H1 (cell line): ENCODE measurements at regions not wholly inside any gene's neighbourhood (a gene's known extent, or its start where the extent isn't known, plus 50 kb on each side); places are given as distances from the start of the nearest gene placed in this dataset.

ENCODE experiments used
- BACH1 ChIP-seq: IDR thresholded peaks from 2 replicates; pipeline ENCODE4 v1.6.1; 2012; ENCODE audit warnings: low read length, improper control_type of control experiment
- CEBPB ChIP-seq: IDR thresholded peaks from 2 replicates; pipeline ENCODE4 v1.6.1; 2012; ENCODE audit warnings: low read depth, low read length
- EGR1 ChIP-seq: IDR thresholded peaks from 2 replicates; pipeline ENCODE4 v1.6.1; 2011; ENCODE audit warnings: low read depth, low read length, borderline replicate concordance
- JUND ChIP-seq: IDR thresholded peaks from 2 replicates; pipeline ENCODE4 v1.6.1; 2011; ENCODE audit warnings: mild to moderate bottlenecking, improper control_type of control experiment, low read length
- MAFK ChIP-seq: IDR thresholded peaks from 2 replicates; pipeline ENCODE4 v1.6.1; 2012; ENCODE audit warnings: low read depth, mild to moderate bottlenecking, improper control_type of control experiment, low read length
- MAX ChIP-seq: IDR thresholded peaks from 2 replicates; pipeline ENCODE4 v1.6.1; 2012; ENCODE audit warnings: inconsistent platforms
- POLR2AphosphoS5 ChIP-seq: IDR thresholded peaks from 2 replicates; pipeline ENCODE4 v1.6.1; 2011; ENCODE audit warnings: low read depth, low read length
- SAP30 ChIP-seq: fragments of 300-600 bp; sonication (generic); IDR thresholded peaks from 2 replicates; pipeline ENCODE4 v1.7.1; 2012; ENCODE audit warnings: low read length, moderate library complexity, mild to moderate bottlenecking, inconsistent platforms; ENCODE audit not compliant: insufficient read depth, insufficient replicate concordance
- YY1 ChIP-seq: IDR thresholded peaks from 2 replicates; pipeline ENCODE4 v1.6.1; 2011; ENCODE audit warnings: low read depth, mild to moderate bottlenecking, low read length
- ZNF274 ChIP-seq: IDR thresholded peaks from 2 replicates; pipeline ENCODE4 v1.7.0; 2012; ENCODE audit warnings: low read length, borderline replicate concordance; ENCODE audit errors: extremely low read depth
- TF ChIP-seq, protein P1 (sequence below), 3 experiments: IDR thresholded peaks; 1 replicate in 2 of 3; 2 replicates in 1 of 3; pipeline versions ENCODE4 v1.5.1 to v1.6.1; 2011; ENCODE audit warnings: low read length in 3 of 3, mild to moderate bottlenecking in 3 of 3, inconsistent platforms in 2 of 3, low read depth in 1 of 3, moderate library complexity in 1 of 3; ENCODE audit not compliant: insufficient read depth in 1 of 3; ENCODE audit errors: control extremely low read depth in 1 of 3
- TF ChIP-seq, protein P2 (sequence below): fragments of 300-600 bp; sonication (generic); IDR thresholded peaks from 2 replicates; pipeline ENCODE4 v1.7.1; 2012; ENCODE audit warnings: low read length, moderate library complexity, mild to moderate bottlenecking, inconsistent platforms; ENCODE audit not compliant: insufficient replicate concordance

- TF ChIP-seq, protein P1, sequence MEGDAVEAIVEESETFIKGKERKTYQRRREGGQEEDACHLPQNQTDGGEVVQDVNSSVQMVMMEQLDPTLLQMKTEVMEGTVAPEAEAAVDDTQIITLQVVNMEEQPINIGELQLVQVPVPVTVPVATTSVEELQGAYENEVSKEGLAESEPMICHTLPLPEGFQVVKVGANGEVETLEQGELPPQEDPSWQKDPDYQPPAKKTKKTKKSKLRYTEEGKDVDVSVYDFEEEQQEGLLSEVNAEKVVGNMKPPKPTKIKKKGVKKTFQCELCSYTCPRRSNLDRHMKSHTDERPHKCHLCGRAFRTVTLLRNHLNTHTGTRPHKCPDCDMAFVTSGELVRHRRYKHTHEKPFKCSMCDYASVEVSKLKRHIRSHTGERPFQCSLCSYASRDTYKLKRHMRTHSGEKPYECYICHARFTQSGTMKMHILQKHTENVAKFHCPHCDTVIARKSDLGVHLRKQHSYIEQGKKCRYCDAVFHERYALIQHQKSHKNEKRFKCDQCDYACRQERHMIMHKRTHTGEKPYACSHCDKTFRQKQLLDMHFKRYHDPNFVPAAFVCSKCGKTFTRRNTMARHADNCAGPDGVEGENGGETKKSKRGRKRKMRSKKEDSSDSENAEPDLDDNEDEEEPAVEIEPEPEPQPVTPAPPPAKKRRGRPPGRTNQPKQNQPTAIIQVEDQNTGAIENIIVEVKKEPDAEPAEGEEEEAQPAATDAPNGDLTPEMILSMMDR (IDR thresholded peaks at IDR 0.05; ENCODE audit: control extremely low read depth in 1 of 3, insufficient read depth in 1 of 3, low read depth in 1 of 3, low read length in 3 of 3), result no peak
- TF ChIP-seq SAP30 (no peak), BACH1 (no peak), POLR2AphosphoS5 (no peak), EGR1 (no peak), MAX (no peak), JUND (no peak), MAFK (no peak), YY1 (no peak), CEBPB (no peak), ZNF274 (no peak)
- TF ChIP-seq, protein P2, sequence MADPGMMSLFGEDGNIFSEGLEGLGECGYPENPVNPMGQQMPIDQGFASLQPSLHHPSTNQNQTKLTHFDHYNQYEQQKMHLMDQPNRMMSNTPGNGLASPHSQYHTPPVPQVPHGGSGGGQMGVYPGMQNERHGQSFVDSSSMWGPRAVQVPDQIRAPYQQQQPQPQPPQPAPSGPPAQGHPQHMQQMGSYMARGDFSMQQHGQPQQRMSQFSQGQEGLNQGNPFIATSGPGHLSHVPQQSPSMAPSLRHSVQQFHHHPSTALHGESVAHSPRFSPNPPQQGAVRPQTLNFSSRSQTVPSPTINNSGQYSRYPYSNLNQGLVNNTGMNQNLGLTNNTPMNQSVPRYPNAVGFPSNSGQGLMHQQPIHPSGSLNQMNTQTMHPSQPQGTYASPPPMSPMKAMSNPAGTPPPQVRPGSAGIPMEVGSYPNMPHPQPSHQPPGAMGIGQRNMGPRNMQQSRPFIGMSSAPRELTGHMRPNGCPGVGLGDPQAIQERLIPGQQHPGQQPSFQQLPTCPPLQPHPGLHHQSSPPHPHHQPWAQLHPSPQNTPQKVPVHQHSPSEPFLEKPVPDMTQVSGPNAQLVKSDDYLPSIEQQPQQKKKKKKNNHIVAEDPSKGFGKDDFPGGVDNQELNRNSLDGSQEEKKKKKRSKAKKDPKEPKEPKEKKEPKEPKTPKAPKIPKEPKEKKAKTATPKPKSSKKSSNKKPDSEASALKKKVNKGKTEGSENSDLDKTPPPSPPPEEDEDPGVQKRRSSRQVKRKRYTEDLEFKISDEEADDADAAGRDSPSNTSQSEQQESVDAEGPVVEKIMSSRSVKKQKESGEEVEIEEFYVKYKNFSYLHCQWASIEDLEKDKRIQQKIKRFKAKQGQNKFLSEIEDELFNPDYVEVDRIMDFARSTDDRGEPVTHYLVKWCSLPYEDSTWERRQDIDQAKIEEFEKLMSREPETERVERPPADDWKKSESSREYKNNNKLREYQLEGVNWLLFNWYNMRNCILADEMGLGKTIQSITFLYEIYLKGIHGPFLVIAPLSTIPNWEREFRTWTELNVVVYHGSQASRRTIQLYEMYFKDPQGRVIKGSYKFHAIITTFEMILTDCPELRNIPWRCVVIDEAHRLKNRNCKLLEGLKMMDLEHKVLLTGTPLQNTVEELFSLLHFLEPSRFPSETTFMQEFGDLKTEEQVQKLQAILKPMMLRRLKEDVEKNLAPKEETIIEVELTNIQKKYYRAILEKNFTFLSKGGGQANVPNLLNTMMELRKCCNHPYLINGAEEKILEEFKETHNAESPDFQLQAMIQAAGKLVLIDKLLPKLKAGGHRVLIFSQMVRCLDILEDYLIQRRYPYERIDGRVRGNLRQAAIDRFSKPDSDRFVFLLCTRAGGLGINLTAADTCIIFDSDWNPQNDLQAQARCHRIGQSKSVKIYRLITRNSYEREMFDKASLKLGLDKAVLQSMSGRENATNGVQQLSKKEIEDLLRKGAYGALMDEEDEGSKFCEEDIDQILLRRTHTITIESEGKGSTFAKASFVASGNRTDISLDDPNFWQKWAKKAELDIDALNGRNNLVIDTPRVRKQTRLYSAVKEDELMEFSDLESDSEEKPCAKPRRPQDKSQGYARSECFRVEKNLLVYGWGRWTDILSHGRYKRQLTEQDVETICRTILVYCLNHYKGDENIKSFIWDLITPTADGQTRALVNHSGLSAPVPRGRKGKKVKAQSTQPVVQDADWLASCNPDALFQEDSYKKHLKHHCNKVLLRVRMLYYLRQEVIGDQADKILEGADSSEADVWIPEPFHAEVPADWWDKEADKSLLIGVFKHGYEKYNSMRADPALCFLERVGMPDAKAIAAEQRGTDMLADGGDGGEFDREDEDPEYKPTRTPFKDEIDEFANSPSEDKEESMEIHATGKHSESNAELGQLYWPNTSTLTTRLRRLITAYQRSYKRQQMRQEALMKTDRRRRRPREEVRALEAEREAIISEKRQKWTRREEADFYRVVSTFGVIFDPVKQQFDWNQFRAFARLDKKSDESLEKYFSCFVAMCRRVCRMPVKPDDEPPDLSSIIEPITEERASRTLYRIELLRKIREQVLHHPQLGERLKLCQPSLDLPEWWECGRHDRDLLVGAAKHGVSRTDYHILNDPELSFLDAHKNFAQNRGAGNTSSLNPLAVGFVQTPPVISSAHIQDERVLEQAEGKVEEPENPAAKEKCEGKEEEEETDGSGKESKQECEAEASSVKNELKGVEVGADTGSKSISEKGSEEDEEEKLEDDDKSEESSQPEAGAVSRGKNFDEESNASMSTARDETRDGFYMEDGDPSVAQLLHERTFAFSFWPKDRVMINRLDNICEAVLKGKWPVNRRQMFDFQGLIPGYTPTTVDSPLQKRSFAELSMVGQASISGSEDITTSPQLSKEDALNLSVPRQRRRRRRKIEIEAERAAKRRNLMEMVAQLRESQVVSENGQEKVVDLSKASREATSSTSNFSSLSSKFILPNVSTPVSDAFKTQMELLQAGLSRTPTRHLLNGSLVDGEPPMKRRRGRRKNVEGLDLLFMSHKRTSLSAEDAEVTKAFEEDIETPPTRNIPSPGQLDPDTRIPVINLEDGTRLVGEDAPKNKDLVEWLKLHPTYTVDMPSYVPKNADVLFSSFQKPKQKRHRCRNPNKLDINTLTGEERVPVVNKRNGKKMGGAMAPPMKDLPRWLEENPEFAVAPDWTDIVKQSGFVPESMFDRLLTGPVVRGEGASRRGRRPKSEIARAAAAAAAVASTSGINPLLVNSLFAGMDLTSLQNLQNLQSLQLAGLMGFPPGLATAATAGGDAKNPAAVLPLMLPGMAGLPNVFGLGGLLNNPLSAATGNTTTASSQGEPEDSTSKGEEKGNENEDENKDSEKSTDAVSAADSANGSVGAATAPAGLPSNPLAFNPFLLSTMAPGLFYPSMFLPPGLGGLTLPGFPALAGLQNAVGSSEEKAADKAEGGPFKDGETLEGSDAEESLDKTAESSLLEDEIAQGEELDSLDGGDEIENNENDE, result no peak
Observed at GRCh38 chr12:92528097-92528496, 174.7 kb upstream of the PLEKHG7 start.
